HG02885 (cell line): ENCODE measurements at regions not wholly inside any gene's neighbourhood (a gene's known extent, or its start where the extent isn't known, plus 50 kb on each side); places are given as distances from the start of the nearest gene placed in this dataset.
"Not testable (repeated sequence)": the region's sequence is repeated elsewhere in the genome, so short reads cannot be mapped to it uniquely, and the experiment has no call there.

Experiments
- ATAC-seq: cut with Tn5 transposase; IDR thresholded peaks from one replicate; pipeline ENCODE4 v1.9.1; 2021; ENCODE audit warnings: mild to moderate bottlenecking; ENCODE audit not compliant: unreplicated experiment, poor library complexity

- ATAC-seq = not testable (repeated sequence)
These were observed 585.7 kb downstream of the NSUN3 start for GRCh38 chr3:94648270-94649180.

- no peak for ATAC-seq
These were observed 591.2 kb downstream of the NSUN3 start for GRCh38 chr3:94654096-94654495.

GRCh38 chr3:94665922-94666321 is 603.1 kb downstream of the NSUN3 start:
- ATAC-seq = no peak

- no peak for ATAC-seq
These were observed 608.2 kb downstream of the NSUN3 start for GRCh38 chr3:94671078-94671477.

GRCh38 chr3:94673876-94674275 is 611.0 kb downstream of the NSUN3 start:
- no peak for ATAC-seq

GRCh38 chr3:94686208-94686607 is 623.3 kb downstream of the NSUN3 start:
- ATAC-seq = no peak

- ATAC-seq = no peak
These were observed 631.3 kb downstream of the NSUN3 start for GRCh38 chr3:94693997-94694640.

- no peak for ATAC-seq
These were observed 632.0 kb downstream of the NSUN3 start for GRCh38 chr3:94694894-94695293.

GRCh38 chr3:94704467-94704866 is 641.6 kb downstream of the NSUN3 start:
- ATAC-seq = no peak

- no peak for ATAC-seq
These were observed 646.5 kb downstream of the NSUN3 start for GRCh38 chr3:94709249-94709902.

GRCh38 chr3:94714194-94714593 is 651.3 kb downstream of the NSUN3 start:
- no peak for ATAC-seq

- ATAC-seq = no peak
These were observed 653.6 kb downstream of the NSUN3 start for GRCh38 chr3:94716326-94717018.

GRCh38 chr3:94734206-94734605 is 671.3 kb downstream of the NSUN3 start:
- ATAC-seq = no peak

- no peak for ATAC-seq
These were observed 672.5 kb downstream of the NSUN3 start for GRCh38 chr3:94735354-94735753.

- no peak for ATAC-seq
These were observed 674.3 kb downstream of the NSUN3 start for GRCh38 chr3:94737116-94737515.

GRCh38 chr3:94739420-94739819 is 676.6 kb downstream of the NSUN3 start:
- no peak for ATAC-seq

GRCh38 chr3:94758751-94759150 is 695.9 kb downstream of the NSUN3 start:
- no peak for ATAC-seq

GRCh38 chr3:94772402-94772801 is 709.5 kb downstream of the NSUN3 start:
- no peak for ATAC-seq

GRCh38 chr3:94775746-94776145 is 712.9 kb downstream of the NSUN3 start:
- no peak for ATAC-seq

- ATAC-seq = no peak
These were observed 713.6 kb downstream of the NSUN3 start for GRCh38 chr3:94776401-94776915.
